NCI-H146 (cell line): ENCODE measurements at regions not wholly inside any gene's neighbourhood (a gene's known extent, or its start where the extent isn't known, plus 50 kb on each side); places are given as distances from the start of the nearest gene placed in this dataset.

Experiments used
- DNase-seq: peaks from one replicate; lab custom pipeline; 2025; lab: John Stamatoyannopoulos, UW

- no peak for DNase-seq
These were observed 369.9 kb upstream of the SLC10A2 start for GRCh38 chr13:103436057-103436654.

DNA sequence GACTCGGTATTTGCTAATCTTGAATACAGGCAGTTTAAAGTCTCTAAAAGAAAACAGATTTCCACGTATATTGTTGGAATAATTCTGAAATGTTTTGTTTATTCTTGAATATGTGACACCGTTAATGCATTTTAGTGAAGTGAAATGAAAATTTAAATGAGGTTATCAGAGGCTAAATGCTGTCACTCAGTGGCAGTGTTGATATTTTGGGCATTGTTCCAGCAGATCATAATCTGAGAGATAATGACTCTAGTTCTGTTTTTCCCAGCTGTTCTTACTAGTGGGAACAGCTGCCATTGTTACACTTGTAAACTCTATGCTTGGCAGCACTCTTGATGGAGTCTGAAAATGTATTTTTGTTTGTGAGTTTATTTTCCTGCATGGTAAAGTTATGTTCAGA lies 365.6 kb upstream of the SLC10A2 start:
- DNase-seq: peak; percentile 86

- no peak for DNase-seq
These were observed 364.2 kb upstream of the SLC10A2 start for GRCh38 chr13:103430368-103430767.

- DNase-seq: peak; percentile 97
These were observed 343.8 kb upstream of the SLC10A2 start for GRCh38 chr13:103410002-103410401.

DNA sequence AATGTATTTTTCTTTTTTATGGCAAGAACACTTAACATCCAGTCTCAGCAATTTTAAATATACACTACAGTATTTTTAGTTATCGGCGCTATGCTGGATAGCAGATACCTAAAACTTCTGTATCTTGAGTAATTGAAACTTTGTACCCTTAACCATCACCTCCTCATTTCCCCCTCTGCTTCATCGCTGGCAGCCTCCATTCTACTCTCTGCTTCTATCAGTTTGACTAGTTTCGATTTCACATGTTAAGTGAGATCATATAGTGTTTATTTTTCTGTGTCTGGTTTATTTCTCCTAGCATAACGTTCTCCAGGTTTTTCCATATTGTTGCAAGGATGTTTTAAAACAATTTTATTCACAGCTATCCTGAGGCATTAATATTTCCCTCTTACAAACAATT lies 340.8 kb upstream of the SLC10A2 start:
- no peak for DNase-seq

- no peak for DNase-seq
These were observed 339.1 kb upstream of the SLC10A2 start for GRCh38 chr13:103405297-103405696.

DNA sequence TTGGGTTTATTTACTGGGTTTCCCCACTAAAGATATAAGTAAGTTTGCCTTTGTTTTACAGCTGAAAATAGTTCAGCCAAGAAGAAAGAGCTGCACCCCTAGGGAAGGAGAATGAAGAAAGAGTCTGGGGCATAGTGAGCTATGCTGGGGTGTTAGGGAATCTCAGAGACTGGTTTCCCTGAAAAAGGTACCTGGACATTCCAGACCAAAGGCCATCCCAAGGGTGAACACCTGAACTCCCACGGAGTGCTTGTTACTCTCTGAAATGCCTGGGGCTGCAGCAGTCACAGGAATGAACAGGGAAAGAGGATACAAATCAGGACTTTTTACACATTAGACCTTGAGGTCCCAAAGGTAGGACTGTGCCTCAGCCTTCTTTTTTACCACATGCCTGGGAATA lies 337.6 kb upstream of the SLC10A2 start:
- peak; percentile 70 for DNase-seq

DNA sequence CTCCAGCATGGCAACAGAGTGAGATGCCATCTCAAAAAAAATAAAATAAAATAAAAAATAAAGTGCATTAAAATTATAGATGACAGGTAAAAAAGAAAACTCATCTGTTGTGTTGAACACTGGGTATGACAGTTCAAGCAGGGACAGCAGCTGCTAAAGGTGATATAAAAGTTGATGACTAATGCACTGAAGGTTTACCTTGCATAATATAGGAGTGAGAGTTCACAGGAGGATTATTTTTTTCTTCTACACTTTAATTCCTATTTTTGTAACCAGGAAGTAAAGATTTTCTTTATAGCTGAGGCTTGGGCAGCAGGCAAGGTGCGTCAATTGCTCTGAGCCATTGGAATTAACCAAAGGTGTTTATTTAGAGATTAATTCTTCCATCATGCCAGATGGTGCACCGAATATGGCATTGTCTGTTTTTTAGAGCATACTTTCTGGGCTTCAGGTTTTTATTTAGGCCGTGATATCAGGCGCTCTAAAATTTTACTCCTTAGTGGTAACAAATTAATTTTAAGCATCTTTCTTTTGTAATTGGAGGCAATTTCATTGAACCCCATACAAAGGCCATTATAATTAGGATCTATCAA lies 337.0 kb upstream of the SLC10A2 start:
- DNase-seq: peak; percentile 80

GRCh38 chr13:103395139-103395538 lies 328.9 kb upstream of the SLC10A2 start:
- no peak for DNase-seq

DNA sequence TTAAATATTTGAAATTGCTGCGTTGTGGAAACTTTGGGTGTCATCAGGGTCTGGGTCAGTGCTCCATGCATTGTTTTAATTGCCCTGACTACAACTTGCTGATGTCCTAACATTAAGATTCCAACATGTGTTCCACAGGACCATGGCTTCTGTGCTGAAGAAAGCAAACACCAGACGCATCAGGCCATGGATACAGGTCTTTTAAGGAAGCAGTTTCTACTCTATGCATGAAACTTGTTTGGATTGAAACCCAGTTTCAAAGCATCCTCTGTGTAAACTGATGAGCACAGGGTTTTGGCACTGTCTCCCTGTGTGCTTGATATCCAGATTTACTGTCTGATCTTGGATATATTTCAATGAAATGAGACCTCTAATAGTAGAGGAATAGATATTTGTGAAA lies 328.4 kb upstream of the SLC10A2 start:
- no peak for DNase-seq

DNA sequence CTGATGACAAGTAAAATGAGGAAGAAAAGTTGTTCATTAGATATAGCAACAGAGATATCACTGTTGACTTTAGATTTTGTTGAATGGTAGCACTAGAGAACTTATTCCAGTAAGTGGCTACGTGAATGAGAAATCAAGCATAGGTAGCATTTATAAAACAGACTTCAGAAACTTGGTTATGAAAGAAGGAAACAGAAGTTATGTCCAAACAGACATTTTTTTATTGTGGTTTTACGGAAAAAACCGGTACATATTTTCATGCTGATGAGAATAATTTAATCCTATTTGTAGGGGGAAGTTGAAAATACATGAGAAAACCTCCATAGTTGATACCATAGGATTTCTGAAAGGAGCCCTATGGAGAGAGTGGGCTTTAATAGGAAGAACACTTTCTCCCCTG lies 325.7 kb upstream of the SLC10A2 start:
- no peak for DNase-seq

GRCh38 chr13:103388839-103389238 lies 322.6 kb upstream of the SLC10A2 start:
- no peak for DNase-seq

DNA sequence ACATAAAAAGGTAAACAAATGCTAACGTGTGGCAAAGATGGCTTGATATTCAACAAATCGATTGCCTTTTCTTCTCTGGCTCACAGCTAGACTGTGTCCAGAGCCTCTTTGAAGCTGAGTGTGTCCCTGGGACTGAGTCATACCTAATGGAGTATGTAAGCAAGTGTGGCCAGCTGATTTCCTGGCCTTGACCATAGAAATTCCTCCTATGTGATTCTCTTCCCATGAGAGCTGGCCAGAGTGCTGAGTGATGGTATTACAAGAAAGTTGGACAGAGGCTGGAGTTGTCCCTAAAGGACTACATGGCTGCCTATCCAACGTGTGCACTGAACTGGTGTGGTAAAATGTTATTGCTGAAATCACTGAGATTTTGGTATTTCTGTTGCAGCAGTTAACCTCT lies 320.1 kb upstream of the SLC10A2 start:
- DNase-seq: no peak

- no peak for DNase-seq
These were observed 307.7 kb upstream of the SLC10A2 start for GRCh38 chr13:103373916-103374315.

DNA sequence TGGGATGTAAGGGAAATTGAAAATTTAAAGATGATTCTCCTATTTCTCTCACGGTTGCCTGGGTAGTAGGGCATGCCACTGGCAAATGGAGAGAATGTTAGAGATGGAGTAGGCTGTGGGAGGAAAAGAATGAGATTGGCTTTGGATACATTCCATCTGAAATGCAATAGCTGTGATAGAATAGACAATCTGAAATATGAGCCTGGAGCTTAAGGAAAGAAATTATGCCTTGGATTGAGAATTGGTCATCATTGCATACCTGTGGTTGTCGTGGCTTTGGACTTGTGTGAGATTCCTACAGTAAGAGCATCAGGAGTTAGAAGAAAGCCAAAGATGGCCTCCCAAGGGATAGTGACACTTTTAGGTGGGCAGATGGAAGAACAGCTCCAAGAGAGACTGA lies 305.1 kb upstream of the SLC10A2 start:
- DNase-seq: no peak

DNA sequence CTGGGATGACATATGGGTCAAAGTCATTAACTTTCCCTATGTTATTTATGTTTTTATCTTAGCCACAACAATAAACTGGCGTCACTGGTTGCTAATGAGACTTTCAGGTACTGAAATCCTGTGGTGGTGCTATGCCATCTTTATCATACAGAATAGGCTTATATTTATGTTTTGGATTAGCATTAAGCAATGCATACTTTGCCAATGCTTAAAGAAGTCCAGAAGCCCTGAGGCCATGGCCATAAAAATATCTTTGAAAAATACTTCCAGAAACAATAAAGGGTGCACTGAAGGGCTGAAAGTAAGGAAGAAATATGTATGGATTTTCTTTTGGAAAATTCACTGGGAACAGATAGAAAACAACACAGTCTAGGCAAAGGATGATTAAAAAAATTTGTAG lies 304.6 kb upstream of the SLC10A2 start:
- DNase-seq: no peak

GRCh38 chr13:103358255-103358932 lies 292.2 kb upstream of the SLC10A2 start:
- peak; percentile 78 for DNase-seq

DNA sequence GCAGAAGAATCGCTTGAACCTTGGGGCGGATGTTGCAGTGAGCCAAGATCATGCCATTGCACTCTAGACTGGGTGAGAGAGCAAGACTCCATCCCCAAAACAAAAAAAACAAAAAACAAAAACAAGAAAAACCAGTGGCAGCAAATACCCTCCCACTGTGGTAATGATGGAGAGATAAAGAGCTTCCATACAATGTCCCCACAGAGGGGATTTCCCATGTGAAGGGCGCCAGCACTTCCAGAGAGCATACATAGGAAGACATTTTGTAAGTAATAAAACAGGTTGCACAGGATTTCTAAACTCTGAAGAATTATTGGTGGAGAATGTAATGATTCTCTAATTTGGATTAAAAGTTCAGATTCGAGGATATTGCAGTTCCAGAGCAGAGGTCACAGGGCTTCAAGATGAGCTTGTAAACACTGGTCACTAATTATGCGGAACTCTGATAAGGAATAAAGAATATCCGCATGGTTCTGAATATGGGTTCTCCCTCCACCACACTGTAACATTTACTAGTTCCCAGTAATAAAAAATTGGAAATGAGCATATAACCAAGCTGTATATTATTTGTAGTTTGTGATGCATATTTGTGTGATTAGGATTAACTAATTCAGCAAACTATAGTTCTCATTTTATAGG lies 290.1 kb upstream of the SLC10A2 start:
- DNase-seq: peak; percentile 25

GRCh38 chr13:103354171-103354570 lies 288.0 kb upstream of the SLC10A2 start:
- DNase-seq: no peak

- DNase-seq: no peak
These were observed 285.0 kb upstream of the SLC10A2 start for GRCh38 chr13:103351035-103351828.

GRCh38 chr13:103350147-103350546 lies 283.9 kb upstream of the SLC10A2 start:
- DNase-seq: no peak

DNA sequence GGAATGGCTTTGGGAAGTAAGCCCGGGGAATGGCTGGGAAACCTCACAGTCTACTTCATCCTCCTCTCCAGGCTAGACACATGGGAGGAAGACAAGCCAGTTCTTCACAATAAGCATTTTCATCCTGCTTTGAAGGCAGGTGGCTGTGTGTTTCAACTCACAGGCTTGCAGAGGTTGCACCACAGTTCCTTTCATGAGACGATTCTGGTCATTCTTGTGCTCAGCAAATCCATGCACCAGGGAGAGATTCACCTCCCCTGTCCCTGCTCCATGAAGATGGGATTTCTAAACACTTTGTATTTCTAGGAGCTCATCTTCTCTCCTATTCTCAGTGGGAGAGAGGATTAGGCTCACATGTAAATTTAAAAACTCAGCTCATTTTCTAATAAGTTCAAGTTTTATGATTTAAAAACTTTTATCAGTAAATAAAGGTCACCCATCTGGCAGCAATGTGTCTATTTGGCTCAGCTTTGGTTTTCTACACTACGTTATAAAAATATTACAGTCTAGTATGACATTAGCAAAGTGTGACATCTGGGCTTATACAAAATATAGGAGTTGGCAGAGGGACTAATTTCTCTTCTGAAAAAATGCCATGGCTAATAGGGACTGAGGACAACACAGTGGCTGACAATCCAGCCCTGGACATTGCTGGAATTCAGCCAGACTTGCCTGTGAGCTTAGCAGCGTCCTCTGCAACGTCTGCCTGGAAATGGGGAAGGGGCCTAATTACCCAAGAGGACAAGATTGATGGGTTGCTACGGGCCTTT lies 283.2 kb upstream of the SLC10A2 start:
- DNase-seq: peak; percentile 73
